SK-N-SH treated with all-trans-retinoic acid at 6 μM for 48 hours (cell line): ENCODE measurements at regions not wholly inside any gene's neighbourhood (a gene's known extent, or its start where the extent isn't known, plus 50 kb on each side); places are given as distances from the start of the nearest gene placed in this dataset.

Source experiments
- CREB5 ChIP-seq: fragments of 250-450 bp; sonication (Bioruptor Pico); IDR thresholded peaks from 2 replicates; pipeline ENCODE4 v1.5.1; 2020; ENCODE audit warnings: low read depth, mild to moderate bottlenecking, moderate library complexity
- PATZ1 ChIP-seq: fragments of 250-450 bp; sonication (Bioruptor Pico); IDR thresholded peaks from 2 replicates; pipeline ENCODE4 v1.8.0; 2020; ENCODE audit warnings: mild to moderate bottlenecking, moderate library complexity, borderline replicate concordance
- PPARA ChIP-seq: fragments of 250-450 bp; sonication (Bioruptor Pico); IDR thresholded peaks from 2 replicates; pipeline ENCODE4 v1.5.0; 2020; ENCODE audit warnings: mild to moderate bottlenecking, borderline replicate concordance
- TSHZ2 ChIP-seq: fragments of 250-450 bp; sonication (Bioruptor Pico); IDR thresholded peaks from 2 replicates; pipeline ENCODE4 v1.5.0; 2020; ENCODE audit warnings: mild to moderate bottlenecking, moderate library complexity
- ZC3H10 ChIP-seq: fragments of 250-450 bp; sonication (Bioruptor Pico); IDR thresholded peaks from 2 replicates; pipeline ENCODE4 v1.5.1; 2021; ENCODE audit warnings: mild to moderate bottlenecking, moderate library complexity
- ZFP30 ChIP-seq: fragments of 450-650 bp; formaldehyde crosslinking; IDR thresholded peaks from 2 replicates; pipeline ENCODE4 v1.5.0; 2022; ENCODE audit warnings: mild to moderate bottlenecking, moderate library complexity

GRCh38 chr6:147841547-147842148 is 333.2 kb downstream of the SAMD5 start:
- TF ChIP-seq CREB5 (CRISPR knock-in tag) (no peak), TSHZ2 (CRISPR knock-in tag) (no peak), PPARA (CRISPR knock-in tag) (no peak), ZFP30 (CRISPR knock-in tag) (no peak), ZC3H10 (no peak), PATZ1 (CRISPR knock-in tag) (no peak)
